Neural progenitor cell (in vitro differentiated cells): ENCODE measurements at regions not wholly inside any gene's neighbourhood (a gene's known extent, or its start where the extent isn't known, plus 50 kb on each side); places are given as distances from the start of the nearest gene placed in this dataset.
A peak's percentile ranks its signal among the peaks of the same experiment; 100 is the strongest.

Experiments
- DNase-seq: peaks from one replicate; pipeline ENCODE4 v3.0.0-alpha.2; 2016; ENCODE audit warnings: low spot score
- H2AFZ ChIP-seq: fragments of 200-600 bp; sonication (generic); replicated peaks from 2 replicates; pipeline ENCODE4 v1.6.1; 2016; ENCODE audit warnings: antibody characterized with exemption
- H3F3A ChIP-seq: fragments of 200-600 bp; sonication (generic); 2 replicates; pipeline ENCODE4 v1.6.1; 2016; ENCODE audit warnings: antibody characterized with exemption, low read depth
- H3K27ac ChIP-seq: fragments of 200-600 bp; sonication (generic); 2 replicates; pipeline ENCODE4 v1.5.1; 2016; ENCODE audit warnings: mild to moderate bottlenecking
- H3K27me3 ChIP-seq: fragments of 200-600 bp; sonication (generic); 2 replicates; pipeline ENCODE4 v1.6.1; 2016; ENCODE audit warnings: mild to moderate bottlenecking, moderate library complexity
- H3K36me3 ChIP-seq: fragments of 200-600 bp; sonication (generic); 2 replicates; pipeline ENCODE4 v1.5.1; 2016
- H3K4me1 ChIP-seq: fragments of 200-600 bp; sonication (generic); 2 replicates; pipeline ENCODE4 v1.6.1; 2016; ENCODE audit warnings: mixed run types
- H3K4me2 ChIP-seq: fragments of 200-600 bp; sonication (generic); 2 replicates; pipeline ENCODE4 v1.6.1; 2016
- H3K4me3 ChIP-seq: fragments of 200-600 bp; sonication (generic); 2 replicates; pipeline ENCODE4 v1.5.1; 2016
- H3K79me2 ChIP-seq: fragments of 200-600 bp; sonication (generic); 2 replicates; pipeline ENCODE4 v1.6.1; 2016; ENCODE audit warnings: low read depth
- H3K9ac ChIP-seq: fragments of 200-600 bp; sonication (generic); 2 replicates; pipeline ENCODE4 v1.6.1; 2016
- H3K9me3 ChIP-seq: fragments of 200-600 bp; sonication (generic); 2 replicates; pipeline ENCODE4 v1.5.1; 2016; ENCODE audit warnings: low read depth
- H4K20me1 ChIP-seq: fragments of 200-600 bp; sonication (generic); 2 replicates; pipeline ENCODE4 v1.6.1; 2016; ENCODE audit warnings: low read depth
- H3K27ac Mint-ChIP-seq: 3 replicates; pipeline ENCODE4 v1.8.0; 2021; ENCODE audit warnings: mixed read lengths
- H3K27me3 Mint-ChIP-seq: 2 replicates; pipeline ENCODE4 v1.8.0; 2022; ENCODE audit warnings: low read depth, mild to moderate bottlenecking, inconsistent platforms, moderate library complexity, mixed read lengths; ENCODE audit not compliant: insufficient read depth
- H3K36me3 Mint-ChIP-seq: 3 replicates; pipeline ENCODE4 v1.8.0; 2021; ENCODE audit warnings: mixed read lengths
- H3K4me1 Mint-ChIP-seq: 3 replicates; pipeline ENCODE4 v1.8.0; 2021; ENCODE audit warnings: mixed read lengths
- H3K4me3 Mint-ChIP-seq: 3 replicates; pipeline ENCODE4 v1.8.0; 2021; ENCODE audit warnings: mild to moderate bottlenecking, moderate library complexity, mixed read lengths
- H3K9me3 Mint-ChIP-seq: 3 replicates; pipeline ENCODE4 v1.8.0; 2020; ENCODE audit warnings: mixed read lengths
- CTCF ChIP-seq: fragments of 200-600 bp; sonication (generic); IDR thresholded peaks from 2 replicates; pipeline ENCODE4 v1.5.1; 2017; ENCODE audit warnings: antibody characterized with exemption, mild to moderate bottlenecking
- EZH2 ChIP-seq: fragments of 200-600 bp; sonication (generic); IDR thresholded peaks from 2 replicates; pipeline ENCODE4 v1.6.1; 2017; ENCODE audit warnings: antibody characterized with exemption, mild to moderate bottlenecking, moderate library complexity
- EZH2phosphoT487 ChIP-seq: fragments of 200-600 bp; sonication (generic); IDR thresholded peaks from 2 replicates; pipeline ENCODE4 v1.6.1; 2017; ENCODE audit warnings: antibody characterized with exemption

- H3K4me3 Mint-ChIP-seq = no peak overlapping the region
- Histone ChIP-seq H3K4me2 (no peak overlapping the region), H3K27me3 (no peaks in the 10 kb centered on the region), H3K27ac (no peak overlapping the region), H3K4me1 (no peaks in the 10 kb centered on the region), H3F3A (no peaks in the 10 kb centered on the region), H3K4me3 (no peak overlapping the region), H2AFZ (peak overlapping the region; percentile 13), H3K79me2 (no peaks in the 10 kb centered on the region), H4K20me1 (no peaks in the 10 kb centered on the region), H3K9me3 (no peaks in the 10 kb centered on the region), H3K36me3 (no peaks in the 10 kb centered on the region), H3K9ac (no peak overlapping the region)
- TF ChIP-seq EZH2 (no peak), EZH2phosphoT487 (no peak), CTCF (no peak)
- no peaks in the 10 kb centered on the region for H3K36me3 Mint-ChIP-seq
- no peak overlapping the region for H3K27ac Mint-ChIP-seq
- H3K4me1 Mint-ChIP-seq = no peaks in the 10 kb centered on the region
- H3K27me3 Mint-ChIP-seq = no peaks in the 10 kb centered on the region
- no peak for DNase-seq
- H3K9me3 Mint-ChIP-seq = peaks cover 8% of the 10 kb centered on the region
Observed at GRCh38 chr4:126414741-126415140, 1100.0 kb downstream of the FAT4 start.

- no peaks in the 10 kb centered on the region for H3K4me1 Mint-ChIP-seq
- H3K27me3 Mint-ChIP-seq = peaks cover 5% of the 10 kb centered on the region
- no peaks in the 10 kb centered on the region for H3K36me3 ChIP-seq
- H3K4me1 ChIP-seq = no peaks in the 10 kb centered on the region
- H3K9me3 Mint-ChIP-seq = peaks cover 20% of the 10 kb centered on the region
- H3F3A ChIP-seq = no peaks in the 10 kb centered on the region
- TF ChIP-seq CTCF = no peak
- no peak for TF ChIP-seq EZH2phosphoT487
- no peak for TF ChIP-seq EZH2
- no peak overlapping the region for H3K9ac ChIP-seq
- no peak overlapping the region for H3K4me3 ChIP-seq
- no peaks in the 10 kb centered on the region for H3K9me3 ChIP-seq
- peaks cover 3% of the 10 kb centered on the region for H3K36me3 Mint-ChIP-seq
- no peak for DNase-seq
- no peaks in the 10 kb centered on the region for H3K27me3 ChIP-seq
- H2AFZ ChIP-seq = no peak overlapping the region
- no peaks in the 10 kb centered on the region for H3K79me2 ChIP-seq
- no peaks in the 10 kb centered on the region for H4K20me1 ChIP-seq
- no peak overlapping the region for H3K27ac ChIP-seq
- H3K27ac Mint-ChIP-seq = no peak overlapping the region
- no peak overlapping the region for H3K4me3 Mint-ChIP-seq
- H3K4me2 ChIP-seq = no peak overlapping the region
Observed at GRCh38 chr4:126419266-126419665, 1104.5 kb downstream of the FAT4 start.

- TF ChIP-seq CTCF = no peak
- TF ChIP-seq EZH2phosphoT487 = no peak
- no peak for TF ChIP-seq EZH2
- Mint-ChIP-seq H3K9me3 (peaks cover 4% of the 10 kb centered on the region), H3K27ac (no peak overlapping the region), H3K4me3 (no peak overlapping the region), H3K36me3 (no peaks in the 10 kb centered on the region), H3K4me1 (no peaks in the 10 kb centered on the region), H3K27me3 (peaks cover 2% of the 10 kb centered on the region)
- Histone ChIP-seq H3K27ac (no peak overlapping the region), H4K20me1 (no peaks in the 10 kb centered on the region), H3K27me3 (no peaks in the 10 kb centered on the region), H3F3A (no peaks in the 10 kb centered on the region), H3K4me1 (no peaks in the 10 kb centered on the region), H3K9ac (no peak overlapping the region), H3K4me3 (no peak overlapping the region), H3K36me3 (no peaks in the 10 kb centered on the region), H3K9me3 (no peaks in the 10 kb centered on the region), H2AFZ (no peak overlapping the region), H3K79me2 (no peaks in the 10 kb centered on the region), H3K4me2 (no peak overlapping the region)
- DNase-seq = no peak
Observed at GRCh38 chr4:126427853-126428252, 1113.1 kb downstream of the FAT4 start.

- DNase-seq = no peak
- Histone ChIP-seq H3K9me3 (no peaks in the 10 kb centered on the region), H2AFZ (no peak overlapping the region), H3K4me2 (no peak overlapping the region), H3K4me3 (no peak overlapping the region), H4K20me1 (no peaks in the 10 kb centered on the region), H3K27ac (no peak overlapping the region), H3K9ac (no peak overlapping the region), H3K4me1 (no peaks in the 10 kb centered on the region), H3K79me2 (no peaks in the 10 kb centered on the region), H3K36me3 (no peaks in the 10 kb centered on the region), H3F3A (no peaks in the 10 kb centered on the region), H3K27me3 (no peaks in the 10 kb centered on the region)
- no peaks in the 10 kb centered on the region for H3K36me3 Mint-ChIP-seq
- H3K4me3 Mint-ChIP-seq = no peak overlapping the region
- no peaks in the 10 kb centered on the region for H3K4me1 Mint-ChIP-seq
- no peaks in the 10 kb centered on the region for H3K9me3 Mint-ChIP-seq
- H3K27ac Mint-ChIP-seq = no peak overlapping the region
- H3K27me3 Mint-ChIP-seq = peaks cover 2% of the 10 kb centered on the region
- no peak for TF ChIP-seq EZH2
- TF ChIP-seq EZH2phosphoT487 = no peak
- no peak for TF ChIP-seq CTCF
Observed at GRCh38 chr4:126431049-126431448, 1116.3 kb downstream of the FAT4 start.
